HepG2 (cell line): ENCODE measurements at regions not wholly inside any gene's neighbourhood (a gene's known extent, or its start where the extent isn't known, plus 50 kb on each side); places are given as distances from the start of the nearest gene placed in this dataset.

Experiments
- ATAC-seq: fragments of 200-7000 bp; cut with Tn5 transposase; 3 replicates; pipeline ENCODE4 v1.9.1; 2020; ENCODE audit warnings: mild to moderate bottlenecking, moderate library complexity
- BruUV-seq: library from RNA; stranded (reverse); fragments of 400-500 nt; replicated peaks from 2 replicates; lab custom pipeline; 2021; lab: Mats Ljungman, UMichigan
- CTCF ChIA-PET: fragments of 300-600 bp; formaldehyde crosslinking; extraction: SDS; loops from one replicate; lab custom pipeline; 2021; ENCODE audit warnings: low total read pairs, inconsistent platforms, low intra/inter-chr PET ratio; lab: Yijun Ruan, JAX
- POLR2A ChIA-PET: fragments of 350-600 bp; sonication (Branson Sonifier 250); formaldehyde crosslinking; loops from one replicate; lab custom pipeline; 2020; ENCODE audit warnings: antibody characterized with exemption, inconsistent platforms; lab: Yijun Ruan, JAX
- DNase-seq: peaks from one replicate; pipeline ENCODE4 v3.0.0-alpha.2; 2015; ENCODE audit warnings: low spot score
- FAIRE-seq: peaks from 3 replicates; lab custom pipeline; 2011; peaks lifted over from hg19 to GRCh38; lab: Jason Lieb, UNC
- H2AFZ ChIP-seq: one replicate; pipeline ENCODE4 v1.6.1; 2011; ENCODE audit warnings: low read length, inconsistent platforms
- H3K27ac ChIP-seq: fragments of 300-600 bp; 3 replicates; pipeline ENCODE4 v1.8.0; 2011; ENCODE audit warnings: mixed run types, mild to moderate bottlenecking, mixed read lengths, low read length, inconsistent platforms; ENCODE audit not compliant: insufficient read depth; ENCODE audit errors: extremely low read length
- H3K27me3 ChIP-seq, 2 experiments: fragments of 200-600 bp in 1 of 2; 2 replicates in 1 of 2; 3 replicates in 1 of 2; pipeline versions ENCODE4 v1.6.0 to v1.8.0; 2011; ENCODE audit warnings: low read length in 2 of 2, mild to moderate bottlenecking in 2 of 2, moderate library complexity in 2 of 2, inconsistent platforms in 1 of 2; ENCODE audit not compliant: insufficient read depth in 2 of 2, control insufficient read depth in 1 of 2
- H3K36me3 ChIP-seq, 2 experiments: fragments of 200-600 bp in 1 of 2; replicated peaks in 1 of 2; 2 replicates in 1 of 2; 3 replicates in 1 of 2; pipeline versions ENCODE4 v1.5.1 to v1.8.0; 2011; ENCODE audit warnings: low read length in 2 of 2, inconsistent platforms in 1 of 2; ENCODE audit not compliant: insufficient read depth in 2 of 2, control insufficient read depth in 1 of 2
- H3K4me1 ChIP-seq: 2 replicates; pipeline ENCODE4 v1.5.1; 2012; ENCODE audit warnings: low read length, inconsistent platforms; ENCODE audit not compliant: insufficient read depth
- H3K4me2 ChIP-seq: 2 replicates; pipeline ENCODE4 v1.6.0; 2011; ENCODE audit warnings: low read depth, low read length, inconsistent platforms
- H3K4me3 ChIP-seq, 3 experiments: fragments of 200-600 bp in 1 of 3; sonication (generic), shearing (Covaris generic) in 1 of 3; replicated peaks in 1 of 3; 2 replicates each; pipeline ENCODE4 v1.5.1; 2011 to 2016; ENCODE audit warnings: low read length in 3 of 3, inconsistent platforms in 2 of 3, low read depth in 2 of 3, mild to moderate bottlenecking in 2 of 3, control low read depth in 1 of 3, mixed read lengths in 1 of 3; ENCODE audit not compliant: insufficient read depth in 1 of 3
- H3K79me2 ChIP-seq: one replicate; pipeline ENCODE4 v1.6.1; 2011; ENCODE audit warnings: low read length, inconsistent platforms; ENCODE audit not compliant: insufficient read depth
- H3K9ac ChIP-seq: 2 replicates; pipeline ENCODE4 v1.6.0; 2011; ENCODE audit warnings: mild to moderate bottlenecking, low read depth, low read length, inconsistent platforms; ENCODE audit not compliant: insufficient read depth
- H3K9me3 ChIP-seq: 2 replicates; pipeline ENCODE4 v1.5.1; 2012; ENCODE audit warnings: mild to moderate bottlenecking, low read length
- H4K20me1 ChIP-seq: 2 replicates; pipeline ENCODE4 v1.6.0; 2011; ENCODE audit warnings: inconsistent platforms, mild to moderate bottlenecking, low read length, moderate library complexity; ENCODE audit not compliant: insufficient read depth
- CEBPB ChIP-seq: IDR thresholded peaks from 2 replicates; pipeline ENCODE4 v1.6.1; 2011; ENCODE audit warnings: low read depth, low read length, improper control_type of control experiment, borderline replicate concordance
- HES4 ChIP-seq: sonication (generic); formaldehyde crosslinking; IDR thresholded peaks from 2 replicates; pipeline ENCODE4 v1.9.0; 2021; ENCODE audit warnings: mild to moderate bottlenecking, missing genetic modification reagents, borderline replicate concordance
- NBN ChIP-seq: fragments of 450-650 bp; conservative IDR thresholded peaks from 2 replicates; pipeline ENCODE4 v1.6.1; 2017
- ZNF30 ChIP-seq: sonication (generic); formaldehyde crosslinking; IDR thresholded peaks from 2 replicates; pipeline ENCODE4 v1.5.0; 2020; ENCODE audit warnings: mild to moderate bottlenecking, missing genetic modification reagents
- WGBS: methylation state at CpG from one replicate; pipeline ENCODE4 v1.1.6; 2017; ENCODE audit warnings: low lambda C conversion rate; 5-methylcytosine and 5-hydroxymethylcytosine counted together
- in situ Hi-C: cut with HindIII; loops from 2 replicates; pipeline ENCODE4 v1.10.0; 2017; ENCODE audit warnings: low pct_unique_long_range_greater_than_20kb; ENCODE audit not compliant: extremely low pct_ligation_motif_present
- intact Hi-C: fragments of 100-400 bp; cut with micrococcal nuclease; formaldehyde crosslinking; loops from one replicate; pipeline ENCODE4 v1.10.0; 2022; ENCODE audit not compliant: unreplicated experiment
- TF ChIP-seq, protein P1 (sequence below): sonication (generic); formaldehyde crosslinking; IDR thresholded peaks from 2 replicates; pipeline ENCODE4 v1.4.0; 2020; ENCODE audit warnings: missing genetic modification reagents, borderline replicate concordance
- TF ChIP-seq, protein P2 (sequence below): sonication (generic); formaldehyde crosslinking; IDR thresholded peaks from 2 replicates; pipeline ENCODE4 v1.4.0; 2020; ENCODE audit warnings: missing genetic modification reagents
- TF ChIP-seq, protein P3 (sequence below): IDR thresholded peaks from 2 replicates; pipeline ENCODE4 v1.6.1; 2016; ENCODE audit warnings: missing genetic modification reagents, missing compliant biosample characterization
- TF ChIP-seq, protein P4 (sequence below): sonication (generic); formaldehyde crosslinking; IDR thresholded peaks from 2 replicates; pipeline ENCODE4 v1.4.0; 2020; ENCODE audit warnings: missing genetic modification reagents, borderline replicate concordance

DNA sequence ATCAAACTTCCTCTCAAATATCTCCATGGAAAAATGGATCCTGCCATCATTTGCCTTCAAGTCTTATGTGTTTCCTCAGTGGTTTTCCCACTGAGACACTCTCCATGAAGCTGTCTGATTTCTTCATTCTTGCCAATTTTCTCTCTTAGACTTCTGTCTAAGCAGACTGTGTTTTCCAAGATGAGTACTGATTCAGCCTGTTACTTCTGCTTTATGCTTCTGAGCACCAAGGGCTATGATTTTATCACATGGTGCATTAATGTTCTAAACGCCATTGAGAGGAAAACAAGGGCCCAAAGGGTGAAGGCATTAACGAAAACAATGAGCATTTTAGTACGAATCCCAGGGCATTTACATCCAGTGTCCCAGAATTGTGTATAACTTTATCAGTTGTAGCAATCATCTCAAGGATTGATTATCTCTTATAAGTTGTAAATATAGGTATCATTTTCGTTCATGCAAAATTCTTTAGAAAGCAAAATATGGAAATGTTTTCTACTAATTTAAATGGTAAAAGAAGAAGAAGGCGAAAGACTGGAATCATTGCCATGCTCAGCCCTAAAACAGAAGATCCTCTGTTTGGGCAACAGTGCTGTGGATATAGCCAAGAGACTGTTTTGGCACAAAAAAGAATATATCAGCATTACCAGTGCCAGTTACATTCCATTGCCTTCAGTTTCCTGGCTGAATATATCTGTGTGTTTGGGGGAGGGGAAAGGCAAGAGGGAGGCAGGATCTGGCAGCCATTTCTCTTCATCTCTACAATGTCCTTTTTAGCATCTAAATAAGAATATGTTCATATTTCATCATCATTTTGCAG lies 537.6 kb downstream of the ANXA1 start:
- in situ Hi-C loops, result loop anchor here (25.0 kb wide), 1 partner anchor 598 kb away; no protein-coding TSS in a partner anchor
- 1% methylated on average over 5 of the region's 5 CpGs for WGBS
- intact Hi-C loops, result no loop called here

More for the DNA sequence above, 537.6 kb downstream of the ANXA1 start:
- Histone ChIP-seq H3K27me3 (no peaks in the 10 kb centered on the region), H3K4me1 (peaks cover 6% of the 10 kb centered on the region), H3K27ac (no peak overlapping the region), H3K9me3 (no peaks in the 10 kb centered on the region), H4K20me1 (no peaks in the 10 kb centered on the region), H3K36me3 (no peaks in the 10 kb centered on the region), H3K9ac (no peak overlapping the region), H3K4me3 (no peak overlapping the region), H3K4me2 (no peak overlapping the region), H3K79me2 (no peaks in the 10 kb centered on the region), H2AFZ (no peak overlapping the region)
- FAIRE-seq (no peak), ATAC-seq (no peak), DNase-seq (no peak)
- 0 out of 2 replicates have a peak, but pooled peaks have one; percentile 11 for TF ChIP-seq CEBPB
- TF ChIP-seq, protein P1, sequence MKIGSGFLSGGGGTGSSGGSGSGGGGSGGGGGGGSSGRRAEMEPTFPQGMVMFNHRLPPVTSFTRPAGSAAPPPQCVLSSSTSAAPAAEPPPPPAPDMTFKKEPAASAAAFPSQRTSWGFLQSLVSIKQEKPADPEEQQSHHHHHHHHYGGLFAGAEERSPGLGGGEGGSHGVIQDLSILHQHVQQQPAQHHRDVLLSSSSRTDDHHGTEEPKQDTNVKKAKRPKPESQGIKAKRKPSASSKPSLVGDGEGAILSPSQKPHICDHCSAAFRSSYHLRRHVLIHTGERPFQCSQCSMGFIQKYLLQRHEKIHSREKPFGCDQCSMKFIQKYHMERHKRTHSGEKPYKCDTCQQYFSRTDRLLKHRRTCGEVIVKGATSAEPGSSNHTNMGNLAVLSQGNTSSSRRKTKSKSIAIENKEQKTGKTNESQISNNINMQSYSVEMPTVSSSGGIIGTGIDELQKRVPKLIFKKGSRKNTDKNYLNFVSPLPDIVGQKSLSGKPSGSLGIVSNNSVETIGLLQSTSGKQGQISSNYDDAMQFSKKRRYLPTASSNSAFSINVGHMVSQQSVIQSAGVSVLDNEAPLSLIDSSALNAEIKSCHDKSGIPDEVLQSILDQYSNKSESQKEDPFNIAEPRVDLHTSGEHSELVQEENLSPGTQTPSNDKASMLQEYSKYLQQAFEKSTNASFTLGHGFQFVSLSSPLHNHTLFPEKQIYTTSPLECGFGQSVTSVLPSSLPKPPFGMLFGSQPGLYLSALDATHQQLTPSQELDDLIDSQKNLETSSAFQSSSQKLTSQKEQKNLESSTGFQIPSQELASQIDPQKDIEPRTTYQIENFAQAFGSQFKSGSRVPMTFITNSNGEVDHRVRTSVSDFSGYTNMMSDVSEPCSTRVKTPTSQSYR (CRISPR knock-in tag), result no peak
- TF ChIP-seq, protein P2, sequence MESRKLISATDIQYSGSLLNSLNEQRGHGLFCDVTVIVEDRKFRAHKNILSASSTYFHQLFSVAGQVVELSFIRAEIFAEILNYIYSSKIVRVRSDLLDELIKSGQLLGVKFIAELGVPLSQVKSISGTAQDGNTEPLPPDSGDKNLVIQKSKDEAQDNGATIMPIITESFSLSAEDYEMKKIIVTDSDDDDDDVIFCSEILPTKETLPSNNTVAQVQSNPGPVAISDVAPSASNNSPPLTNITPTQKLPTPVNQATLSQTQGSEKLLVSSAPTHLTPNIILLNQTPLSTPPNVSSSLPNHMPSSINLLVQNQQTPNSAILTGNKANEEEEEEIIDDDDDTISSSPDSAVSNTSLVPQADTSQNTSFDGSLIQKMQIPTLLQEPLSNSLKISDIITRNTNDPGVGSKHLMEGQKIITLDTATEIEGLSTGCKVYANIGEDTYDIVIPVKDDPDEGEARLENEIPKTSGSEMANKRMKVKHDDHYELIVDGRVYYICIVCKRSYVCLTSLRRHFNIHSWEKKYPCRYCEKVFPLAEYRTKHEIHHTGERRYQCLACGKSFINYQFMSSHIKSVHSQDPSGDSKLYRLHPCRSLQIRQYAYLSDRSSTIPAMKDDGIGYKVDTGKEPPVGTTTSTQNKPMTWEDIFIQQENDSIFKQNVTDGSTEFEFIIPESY (CRISPR knock-in tag), result no peak
- TF ChIP-seq, protein P3, sequence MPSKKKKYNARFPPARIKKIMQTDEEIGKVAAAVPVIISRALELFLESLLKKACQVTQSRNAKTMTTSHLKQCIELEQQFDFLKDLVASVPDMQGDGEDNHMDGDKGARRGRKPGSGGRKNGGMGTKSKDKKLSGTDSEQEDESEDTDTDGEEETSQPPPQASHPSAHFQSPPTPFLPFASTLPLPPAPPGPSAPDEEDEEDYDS (CRISPR knock-in tag), result no peak
- TF ChIP-seq, protein P4, sequence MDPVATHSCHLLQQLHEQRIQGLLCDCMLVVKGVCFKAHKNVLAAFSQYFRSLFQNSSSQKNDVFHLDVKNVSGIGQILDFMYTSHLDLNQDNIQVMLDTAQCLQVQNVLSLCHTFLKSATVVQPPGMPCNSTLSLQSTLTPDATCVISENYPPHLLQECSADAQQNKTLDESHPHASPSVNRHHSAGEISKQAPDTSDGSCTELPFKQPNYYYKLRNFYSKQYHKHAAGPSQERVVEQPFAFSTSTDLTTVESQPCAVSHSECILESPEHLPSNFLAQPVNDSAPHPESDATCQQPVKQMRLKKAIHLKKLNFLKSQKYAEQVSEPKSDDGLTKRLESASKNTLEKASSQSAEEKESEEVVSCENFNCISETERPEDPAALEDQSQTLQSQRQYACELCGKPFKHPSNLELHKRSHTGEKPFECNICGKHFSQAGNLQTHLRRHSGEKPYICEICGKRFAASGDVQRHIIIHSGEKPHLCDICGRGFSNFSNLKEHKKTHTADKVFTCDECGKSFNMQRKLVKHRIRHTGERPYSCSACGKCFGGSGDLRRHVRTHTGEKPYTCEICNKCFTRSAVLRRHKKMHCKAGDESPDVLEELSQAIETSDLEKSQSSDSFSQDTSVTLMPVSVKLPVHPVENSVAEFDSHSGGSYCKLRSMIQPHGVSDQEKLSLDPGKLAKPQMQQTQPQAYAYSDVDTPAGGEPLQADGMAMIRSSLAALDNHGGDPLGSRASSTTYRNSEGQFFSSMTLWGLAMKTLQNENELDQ (CRISPR knock-in tag), result no peak
- no peak for TF ChIP-seq ZNF30 (CRISPR knock-in tag)
- no peak for TF ChIP-seq NBN
- no peak for TF ChIP-seq HES4 (CRISPR knock-in tag)
- ChIA-PET CTCF (no interaction called here), POLR2A (no interaction called here)
- no TSS peak for BruUV-seq
